Epithelial cell of proximal tubule (primary cell): ENCODE measurements at regions not wholly inside any gene's neighbourhood (a gene's known extent, or its start where the extent isn't known, plus 50 kb on each side); places are given as distances from the start of the nearest gene placed in this dataset.

ENCODE experiments used
- DNase-seq: peaks from one replicate; pipeline ENCODE4 v3.0.0-alpha.2; 2011; ENCODE audit warnings: low read depth
- H3K4me3 ChIP-seq: 2 replicates; pipeline ENCODE4 v1.5.1; 2011; ENCODE audit warnings: low read depth, mild to moderate bottlenecking, low read length
- TF ChIP-seq, protein P1 (sequence below): conservative IDR thresholded peaks from 2 replicates; pipeline ENCODE4 v1.5.1; 2012; ENCODE audit warnings: low read depth, mild to moderate bottlenecking, low read length

GRCh38 chr5:142542078-142542477, 143.8 kb downstream of the FGF1 start:
- no peak overlapping the region for H3K4me3 ChIP-seq
- TF ChIP-seq, protein P1, sequence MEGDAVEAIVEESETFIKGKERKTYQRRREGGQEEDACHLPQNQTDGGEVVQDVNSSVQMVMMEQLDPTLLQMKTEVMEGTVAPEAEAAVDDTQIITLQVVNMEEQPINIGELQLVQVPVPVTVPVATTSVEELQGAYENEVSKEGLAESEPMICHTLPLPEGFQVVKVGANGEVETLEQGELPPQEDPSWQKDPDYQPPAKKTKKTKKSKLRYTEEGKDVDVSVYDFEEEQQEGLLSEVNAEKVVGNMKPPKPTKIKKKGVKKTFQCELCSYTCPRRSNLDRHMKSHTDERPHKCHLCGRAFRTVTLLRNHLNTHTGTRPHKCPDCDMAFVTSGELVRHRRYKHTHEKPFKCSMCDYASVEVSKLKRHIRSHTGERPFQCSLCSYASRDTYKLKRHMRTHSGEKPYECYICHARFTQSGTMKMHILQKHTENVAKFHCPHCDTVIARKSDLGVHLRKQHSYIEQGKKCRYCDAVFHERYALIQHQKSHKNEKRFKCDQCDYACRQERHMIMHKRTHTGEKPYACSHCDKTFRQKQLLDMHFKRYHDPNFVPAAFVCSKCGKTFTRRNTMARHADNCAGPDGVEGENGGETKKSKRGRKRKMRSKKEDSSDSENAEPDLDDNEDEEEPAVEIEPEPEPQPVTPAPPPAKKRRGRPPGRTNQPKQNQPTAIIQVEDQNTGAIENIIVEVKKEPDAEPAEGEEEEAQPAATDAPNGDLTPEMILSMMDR = no peak
- no peak for DNase-seq

- H3K4me3 ChIP-seq = no peak overlapping the region
- TF ChIP-seq, protein P1 = no peak
- no peak for DNase-seq
Measured at GRCh38 chr5:142540922-142541422, 144.9 kb downstream of the FGF1 start.

GRCh38 chr5:142539154-142539740, 146.6 kb downstream of the FGF1 start:
- H3K4me3 ChIP-seq = no peak overlapping the region
- no peak for DNase-seq
- TF ChIP-seq, protein P1 = no peak

DNA sequence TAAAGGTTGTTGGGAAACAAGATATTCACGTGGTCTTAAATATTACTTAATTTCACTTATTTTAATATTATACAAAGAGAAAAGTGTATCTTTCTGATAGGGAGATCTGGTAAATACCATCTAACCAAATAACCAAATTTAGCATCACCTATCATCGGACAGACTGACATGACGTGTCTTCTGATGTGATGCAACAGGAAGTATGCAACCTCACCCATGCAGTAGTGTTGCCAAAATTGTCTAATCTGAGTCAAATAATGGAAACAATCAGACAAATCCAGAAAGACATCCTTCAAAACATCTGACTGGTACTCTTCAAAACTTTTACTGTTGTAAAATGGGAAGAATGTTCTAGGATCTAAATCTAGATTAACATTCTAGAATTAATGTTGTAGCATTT, 148.0 kb downstream of the FGF1 start:
- no peak overlapping the region for H3K4me3 ChIP-seq
- TF ChIP-seq, protein P1 = no peak
- DNase-seq = no peak

DNA sequence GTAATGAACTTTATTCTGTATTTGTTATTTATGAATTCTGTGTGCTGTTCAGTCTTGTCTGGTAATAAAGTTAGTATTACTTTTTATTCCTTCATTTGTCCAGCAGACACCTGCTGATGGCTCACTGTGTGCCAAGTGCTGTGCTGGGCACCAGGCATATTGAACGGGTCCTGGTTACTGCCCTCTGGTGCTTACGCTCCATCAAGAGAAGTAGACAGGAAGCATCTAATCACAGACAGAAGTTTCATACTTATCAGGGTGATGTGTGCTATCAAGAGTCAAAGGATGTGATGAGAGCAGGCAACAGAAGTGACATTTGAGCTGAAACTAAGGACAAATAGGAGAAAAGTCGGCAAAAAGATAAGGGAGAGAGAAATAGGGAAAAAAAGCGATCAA, 153.1 kb downstream of the FGF1 start:
- TF ChIP-seq, protein P1 = no peak
- DNase-seq = no peak

GRCh38 chr5:142531977-142532780, 153.7 kb downstream of the FGF1 start:
- no peak overlapping the region for H3K4me3 ChIP-seq
- TF ChIP-seq, protein P1 = no peak
- no peak for DNase-seq

More for the DNA sequence above, 153.1 kb downstream of the FGF1 start:
- H3K4me3 ChIP-seq = no peak overlapping the region
